NCI-H2196 treated with DMSO at 0.1 percent for 48 hours (cell line): ENCODE measurements at regions not wholly inside any gene's neighbourhood (a gene's known extent, or its start where the extent isn't known, plus 50 kb on each side); places are given as distances from the start of the nearest gene placed in this dataset.

ENCODE experiments used
- DNase-seq: peaks from one replicate; lab custom pipeline; 2025; ENCODE audit not compliant: unreplicated experiment; lab: John Stamatoyannopoulos, UW

- DNase-seq = no peak
Measured at GRCh38 chr5:73395256-73395655, 53.3 kb downstream of the FOXD1 start.

GRCh38 chr5:73394610-73395009, 54.0 kb downstream of the FOXD1 start:
- no peak for DNase-seq

GRCh38 chr5:73393611-73394489, 54.7 kb downstream of the FOXD1 start:
- no peak for DNase-seq

- DNase-seq = no peak
Measured at GRCh38 chr5:73392775-73393174, 55.8 kb downstream of the FOXD1 start.

GRCh38 chr5:73391441-73391881, 57.1 kb downstream of the FOXD1 start:
- no peak for DNase-seq

- no peak for DNase-seq
Measured at GRCh38 chr5:73390972-73391371, 57.6 kb downstream of the FOXD1 start.

- DNase-seq = no peak
Measured at GRCh38 chr5:73388740-73389139, 59.8 kb downstream of the FOXD1 start.

- no peak for DNase-seq
Measured at GRCh38 chr5:73388306-73388684, 60.3 kb downstream of the FOXD1 start.

- peak; percentile 9 for DNase-seq
Measured at GRCh38 chr5:73387601-73388305, 60.8 kb downstream of the FOXD1 start.

- DNase-seq = no peak
Measured at GRCh38 chr5:73387149-73387591, 61.4 kb downstream of the FOXD1 start.

- no peak for DNase-seq
Measured at GRCh38 chr5:73384861-73385260, 63.7 kb downstream of the FOXD1 start.

GRCh38 chr5:73382401-73382740, 66.2 kb downstream of the FOXD1 start:
- DNase-seq = no peak

GRCh38 chr5:73381590-73382400, 66.8 kb downstream of the FOXD1 start:
- no peak for DNase-seq

- no peak for DNase-seq
Measured at GRCh38 chr5:73380710-73381589, 67.6 kb downstream of the FOXD1 start.

- no peak for DNase-seq
Measured at GRCh38 chr5:73380041-73380440, 68.5 kb downstream of the FOXD1 start.

- no peak for DNase-seq
Measured at GRCh38 chr5:73379435-73379834, 69.1 kb downstream of the FOXD1 start.

GRCh38 chr5:73378765-73379164, 69.8 kb downstream of the FOXD1 start:
- no peak for DNase-seq

- DNase-seq = no peak
Measured at GRCh38 chr5:73378070-73378469, 70.5 kb downstream of the FOXD1 start.

- DNase-seq = no peak
Measured at GRCh38 chr5:73376618-73377170, 71.9 kb downstream of the FOXD1 start.

GRCh38 chr5:73375949-73376348, 72.6 kb downstream of the FOXD1 start:
- DNase-seq = no peak
